NCI-H146 (cell line): ENCODE measurements at regions not wholly inside any gene's neighbourhood (a gene's known extent, or its start where the extent isn't known, plus 50 kb on each side); places are given as distances from the start of the nearest gene placed in this dataset.

Source experiments
- DNase-seq: peaks from one replicate; lab custom pipeline; 2025; lab: John Stamatoyannopoulos, UW

DNA sequence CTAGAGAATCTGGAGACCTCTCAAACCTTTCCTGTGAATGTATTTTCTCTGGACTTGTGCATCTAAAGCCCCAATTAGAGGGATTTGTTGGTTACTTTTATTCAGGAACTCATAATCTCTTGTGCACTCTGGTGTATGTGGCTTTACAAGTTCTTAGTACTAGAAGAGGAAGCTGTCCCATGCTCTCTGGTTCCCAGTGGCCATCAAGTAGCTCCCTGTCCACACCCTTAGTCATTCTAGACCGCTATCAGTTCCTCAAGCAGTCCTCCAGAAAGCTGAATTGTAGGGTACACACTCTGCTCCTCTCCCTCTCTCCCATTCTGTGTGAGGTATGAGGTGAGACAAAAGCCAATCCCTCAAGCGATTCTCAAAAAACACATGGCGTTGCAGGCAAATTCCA lies 470.3 kb downstream of the PTPRC start:
- DNase-seq: no peak

DNA sequence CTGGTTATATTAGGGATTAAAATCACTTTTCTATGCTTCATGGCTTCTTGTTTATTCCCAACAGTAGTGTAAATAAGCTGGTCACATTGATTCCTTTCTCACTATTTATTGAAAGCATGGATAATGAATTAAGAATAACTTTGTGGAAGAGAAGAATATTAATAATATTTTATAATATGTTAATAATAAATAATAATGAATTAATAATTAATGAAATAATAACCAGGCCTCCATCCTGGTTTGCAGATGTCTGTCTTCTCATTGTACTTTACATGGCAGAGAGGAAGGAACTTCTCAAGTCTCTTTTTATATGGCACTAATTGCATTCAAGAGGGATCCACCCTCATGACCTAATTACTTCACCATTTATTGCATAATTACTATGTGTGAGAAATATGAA lies 473.5 kb downstream of the PTPRC start:
- DNase-seq: no peak

DNA sequence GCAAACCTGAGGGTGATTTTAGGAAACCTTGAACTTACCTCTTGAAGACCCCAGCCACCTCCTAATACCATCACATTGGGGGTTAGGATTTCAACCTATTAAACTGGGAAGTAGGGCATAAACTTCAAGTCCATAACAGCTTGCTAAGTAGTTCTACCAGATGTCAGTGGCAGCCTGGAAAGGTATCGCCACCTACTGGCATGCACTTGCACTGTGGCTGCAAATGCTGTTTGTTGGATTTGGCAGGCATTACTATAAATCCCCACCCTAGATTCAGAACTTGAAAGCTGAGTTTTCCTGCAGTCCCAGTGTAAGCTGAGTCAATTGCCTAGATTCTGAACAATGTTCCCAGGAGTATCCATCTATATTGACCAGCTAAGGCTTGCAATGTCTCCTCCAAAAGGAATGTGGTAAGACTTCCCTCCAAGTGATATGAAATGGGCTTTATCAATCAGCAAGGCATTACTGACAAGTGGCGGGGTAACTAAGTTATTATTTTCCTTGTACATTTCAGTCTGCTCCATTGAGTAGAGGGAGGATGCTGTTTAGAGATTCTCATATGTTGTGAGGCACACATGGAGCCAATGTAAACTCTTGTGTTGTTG lies 474.5 kb downstream of the PTPRC start:
- DNase-seq: peak; percentile 22

DNA sequence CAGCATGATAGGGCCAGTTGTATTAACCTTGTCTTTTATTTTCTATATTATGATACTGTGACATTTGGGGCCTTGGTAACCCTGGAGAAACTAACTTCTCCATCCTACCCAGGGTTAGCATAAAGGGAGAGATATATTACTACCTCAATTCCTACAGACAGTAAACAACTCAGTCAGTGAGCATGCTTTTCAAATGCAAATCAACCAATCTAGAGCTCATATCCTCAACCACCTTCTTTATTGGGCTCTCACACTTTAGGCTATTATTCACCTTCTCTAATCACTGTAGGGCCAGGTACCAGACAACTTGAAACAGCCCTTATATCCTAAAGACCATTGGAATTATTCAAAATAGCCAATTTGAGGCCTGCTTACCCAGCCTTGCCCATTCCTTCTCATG lies 477.6 kb downstream of the PTPRC start:
- DNase-seq: no peak

DNA sequence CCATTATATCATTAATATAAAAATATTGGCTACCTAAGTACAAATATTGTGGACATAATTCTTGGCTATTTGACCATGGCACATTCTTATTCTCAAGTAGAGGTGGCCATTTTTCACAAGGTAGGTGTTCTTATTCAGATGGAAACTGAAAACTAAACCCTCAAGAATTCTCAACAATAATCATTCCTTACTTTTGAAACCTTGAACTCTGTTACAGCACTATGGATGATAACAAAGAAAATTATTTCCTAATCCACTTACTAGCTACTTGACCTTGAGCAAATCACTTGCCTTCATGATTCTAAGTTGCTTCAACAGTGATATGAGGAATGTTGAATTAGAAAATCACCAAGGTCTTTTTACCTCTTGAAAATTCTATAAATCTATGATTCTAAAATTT lies 482.2 kb downstream of the PTPRC start:
- DNase-seq: no peak

DNA sequence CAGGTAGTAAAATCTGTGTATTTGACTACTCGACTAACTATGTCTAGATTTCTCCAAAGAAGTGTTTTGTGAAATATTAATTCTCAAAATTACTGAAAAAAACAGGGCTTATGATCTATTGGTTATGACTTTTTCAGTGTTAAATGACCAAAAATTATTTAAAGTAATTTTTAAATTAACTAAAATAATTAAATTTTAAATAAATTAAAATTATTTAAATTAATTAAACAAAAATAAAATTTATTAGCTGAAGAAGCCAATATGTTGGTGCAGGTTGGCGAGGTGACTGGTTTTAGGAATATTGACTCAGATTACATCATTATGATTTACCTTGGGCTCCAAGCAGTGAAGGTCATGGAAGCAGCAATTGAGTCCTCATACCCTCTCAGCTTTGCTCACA lies 483.2 kb downstream of the PTPRC start:
- DNase-seq: no peak

DNA sequence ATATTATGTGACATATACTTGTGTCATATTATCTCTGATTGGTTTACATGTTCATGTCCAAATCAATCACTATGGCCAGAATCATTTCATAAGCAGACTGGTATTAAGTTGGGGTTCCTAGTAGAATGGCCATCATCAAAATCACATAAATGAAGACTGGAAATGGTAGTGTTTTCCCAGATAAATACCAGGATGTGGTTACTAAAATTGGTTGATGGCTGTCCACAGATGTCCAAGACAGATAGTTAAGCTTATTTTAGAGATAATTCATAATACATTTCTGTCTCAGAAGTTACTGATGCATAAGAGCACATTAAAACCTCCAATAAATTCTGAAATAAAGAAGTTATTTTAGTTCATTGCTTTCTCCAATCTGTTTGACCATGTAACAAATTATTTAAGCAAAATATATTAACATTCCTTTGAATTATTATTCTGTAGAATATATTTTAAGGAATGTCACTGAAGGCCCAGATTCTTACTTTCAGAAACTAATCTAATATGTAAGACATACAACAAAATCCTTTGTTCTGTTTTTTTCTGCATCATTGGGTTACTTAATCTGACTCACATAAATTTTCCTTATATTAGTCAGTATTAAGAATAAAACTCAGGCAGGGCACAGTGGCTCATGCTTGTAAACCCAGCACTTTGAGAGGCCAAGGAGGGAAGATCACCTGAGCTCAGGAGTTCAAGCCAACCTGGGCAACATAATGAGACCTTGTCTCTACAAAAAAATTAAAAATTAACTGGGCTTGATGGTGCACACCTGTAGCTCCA lies 483.9 kb downstream of the PTPRC start:
- DNase-seq: no peak

DNA sequence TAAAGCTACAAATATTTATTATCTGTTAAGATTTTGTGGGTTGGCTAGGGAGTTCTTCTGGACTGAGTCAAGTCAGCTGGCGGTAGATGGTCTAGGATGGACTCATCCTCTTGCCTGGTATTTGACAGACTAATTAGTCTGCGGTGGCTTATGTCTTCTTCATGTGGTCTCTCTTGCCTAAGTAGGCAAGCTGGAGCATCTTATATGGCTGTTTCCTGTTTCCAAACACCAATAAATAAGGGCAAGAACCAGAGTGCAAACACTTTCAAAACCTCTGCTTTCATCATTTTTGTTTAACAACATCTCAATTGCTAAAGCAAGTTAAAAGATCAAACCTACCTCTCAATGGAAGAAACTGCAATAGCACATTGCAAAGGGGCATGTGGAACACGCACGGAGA lies 484.8 kb downstream of the PTPRC start:
- DNase-seq: no peak

DNA sequence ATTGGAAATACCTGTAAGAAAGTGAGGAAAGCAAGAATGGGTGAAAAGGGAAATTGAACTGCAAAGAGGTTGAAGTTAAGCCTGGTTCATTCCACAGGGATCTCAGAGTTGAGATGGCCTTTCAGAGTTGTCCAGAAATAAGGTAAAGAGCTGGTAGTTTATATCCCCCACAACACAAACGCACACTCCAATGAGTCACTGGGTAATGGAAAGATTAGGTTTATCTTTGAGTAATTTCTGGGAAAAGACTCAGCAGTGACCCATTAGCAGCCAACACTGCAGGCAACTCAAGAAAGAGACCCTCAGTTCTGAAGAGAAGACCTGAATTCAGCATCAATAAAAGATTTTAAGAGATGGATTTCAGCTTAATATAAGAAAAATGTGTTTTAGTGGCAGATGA lies 485.5 kb downstream of the PTPRC start:
- no peak for DNase-seq

DNA sequence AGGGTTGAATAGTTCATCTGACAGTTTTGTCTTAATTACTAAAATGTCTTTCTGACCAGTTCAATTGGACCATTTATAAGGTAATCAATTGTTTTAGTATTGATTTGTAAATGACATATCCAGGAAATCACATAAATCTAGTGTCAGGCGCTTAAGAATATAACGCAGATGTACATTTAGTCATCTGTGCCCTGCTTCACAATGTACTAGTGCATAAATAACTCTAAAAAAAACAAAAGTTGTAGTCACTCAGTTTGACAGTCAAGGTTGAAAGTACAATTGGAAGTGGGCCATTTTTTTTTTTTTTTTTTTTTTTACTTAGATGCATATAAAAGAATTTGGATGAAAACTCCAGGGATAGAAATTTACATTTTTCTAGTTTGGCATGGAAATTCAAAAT lies 490.4 kb downstream of the PTPRC start:
- no peak for DNase-seq

DNA sequence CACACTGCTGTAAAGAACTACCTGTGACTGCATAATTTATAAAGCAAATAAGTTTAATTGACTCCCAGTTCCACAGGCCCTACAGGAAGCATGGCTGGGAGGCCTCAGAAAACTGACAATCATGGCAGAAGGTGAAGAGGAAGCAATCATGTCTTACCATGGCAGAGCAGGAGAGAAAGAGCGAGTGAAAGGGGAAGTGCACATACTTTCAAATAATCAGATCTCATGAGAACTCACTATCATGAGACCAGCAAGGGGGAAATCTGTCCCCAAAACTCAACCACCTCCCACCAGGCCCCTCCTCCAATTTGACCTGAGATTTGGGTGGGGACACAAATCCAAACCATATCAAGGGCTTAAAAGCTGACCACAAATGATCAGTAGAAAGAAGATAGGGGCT lies 493.2 kb downstream of the PTPRC start:
- no peak for DNase-seq

DNA sequence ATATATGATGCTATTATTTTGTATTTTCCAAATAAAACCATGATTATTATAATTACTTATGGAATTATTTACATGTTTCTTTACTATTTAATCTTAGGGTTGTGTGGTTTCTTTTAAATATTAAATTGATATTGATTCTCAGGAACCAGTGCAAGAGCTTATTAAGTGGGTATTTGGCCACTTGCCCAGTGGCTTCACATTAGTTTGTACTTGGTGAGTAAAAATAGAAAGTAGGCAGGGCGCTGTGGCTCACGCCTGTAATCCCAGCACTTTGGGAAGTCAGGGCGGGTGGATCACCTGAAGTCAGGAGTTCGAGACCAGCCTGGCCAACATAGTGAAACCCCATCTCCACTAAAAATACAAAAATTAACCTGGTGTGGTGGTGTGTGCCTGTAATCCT lies 497.1 kb downstream of the PTPRC start:
- peak; percentile 0 for DNase-seq

DNA sequence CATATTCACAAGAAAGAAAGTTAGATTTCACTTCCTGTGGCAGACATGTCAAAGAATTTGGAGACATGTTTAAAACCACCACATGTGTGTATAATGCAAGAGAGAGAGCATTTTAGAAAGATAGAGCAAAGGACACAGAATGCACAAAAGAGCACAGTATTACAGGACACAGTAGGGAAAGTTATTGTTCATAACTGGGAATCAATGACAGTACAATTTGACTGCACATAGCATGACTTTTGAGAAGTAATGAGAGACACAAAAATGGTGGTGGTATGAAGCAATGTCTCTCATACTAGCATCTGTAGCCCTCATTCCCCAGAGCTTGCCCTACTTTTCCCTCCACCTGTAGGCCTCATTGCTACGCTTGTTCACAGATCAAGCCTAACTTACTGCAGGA lies 499.2 kb downstream of the PTPRC start:
- DNase-seq: no peak

DNA sequence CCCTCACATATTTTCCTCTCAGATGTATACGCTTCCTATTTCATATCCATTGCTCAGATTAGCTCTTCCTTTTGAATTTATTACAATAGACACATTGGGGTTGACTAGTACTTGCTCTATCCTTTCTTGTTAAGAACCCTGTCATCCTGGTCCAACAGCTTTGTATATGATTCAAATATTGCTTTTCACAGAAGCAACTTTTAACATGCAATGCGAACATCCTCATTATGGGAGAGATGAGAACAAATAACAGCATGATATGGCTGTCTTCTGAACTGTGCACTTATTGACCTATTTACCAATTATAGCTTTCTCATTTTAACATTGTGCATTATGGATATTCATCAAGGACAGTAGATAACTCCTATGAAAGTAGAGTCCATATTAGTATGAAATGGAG lies 510.8 kb downstream of the PTPRC start:
- no peak for DNase-seq

DNA sequence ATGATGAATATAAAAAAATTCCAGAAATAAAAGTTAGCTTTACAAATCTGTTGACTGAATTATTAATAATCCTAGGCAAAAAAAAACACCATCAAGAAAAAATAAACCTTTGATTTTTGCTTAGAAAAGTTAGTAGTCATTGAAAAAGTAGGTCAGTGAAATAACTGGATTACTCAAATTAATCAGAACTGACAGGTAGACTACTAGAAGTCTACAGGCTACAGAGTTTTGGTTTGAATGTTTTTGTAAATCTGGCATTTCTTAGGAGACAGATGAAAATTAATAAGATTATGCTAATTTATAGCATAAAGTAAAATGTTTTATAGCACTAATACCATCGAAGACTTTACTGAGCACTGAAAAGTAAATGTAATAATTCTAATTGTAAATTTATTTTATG lies 511.9 kb downstream of the PTPRC start:
- no peak for DNase-seq

DNA sequence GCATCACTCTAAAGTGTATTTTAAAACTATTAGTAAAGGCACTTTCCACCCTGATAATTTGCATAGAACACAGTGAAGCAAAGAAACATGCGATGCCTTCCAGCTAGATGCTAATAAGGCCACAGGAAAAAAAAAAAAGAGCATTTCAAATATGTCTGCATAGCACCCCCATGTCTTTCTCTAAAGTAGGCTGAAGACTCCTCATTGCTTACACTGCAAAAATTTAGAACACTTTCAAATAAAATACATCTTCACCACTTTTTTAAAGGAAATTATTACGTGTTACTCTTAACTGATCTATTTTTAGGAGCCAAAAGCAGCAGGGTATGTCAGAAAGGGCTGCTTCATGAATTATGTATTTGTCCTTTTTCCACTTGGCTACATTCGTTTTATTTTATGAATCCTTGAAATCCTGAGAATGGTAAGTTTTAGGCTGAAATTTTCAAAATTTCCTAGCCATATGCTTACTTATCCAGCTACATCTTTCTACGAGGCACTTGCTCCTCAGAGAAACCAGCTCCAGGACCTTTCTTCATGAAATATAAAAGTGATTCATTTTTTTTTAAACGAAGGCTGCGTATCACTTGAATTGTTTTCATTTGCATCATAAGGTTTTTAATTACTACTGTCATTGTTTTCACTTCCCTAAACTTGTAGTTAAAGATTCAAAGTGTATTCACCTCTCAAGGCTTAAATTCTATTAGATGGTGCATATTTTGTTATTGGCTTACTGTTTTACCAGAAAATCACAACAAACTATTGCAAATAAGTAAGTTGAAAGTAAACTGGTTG lies 513.0 kb downstream of the PTPRC start:
- no peak for DNase-seq

DNA sequence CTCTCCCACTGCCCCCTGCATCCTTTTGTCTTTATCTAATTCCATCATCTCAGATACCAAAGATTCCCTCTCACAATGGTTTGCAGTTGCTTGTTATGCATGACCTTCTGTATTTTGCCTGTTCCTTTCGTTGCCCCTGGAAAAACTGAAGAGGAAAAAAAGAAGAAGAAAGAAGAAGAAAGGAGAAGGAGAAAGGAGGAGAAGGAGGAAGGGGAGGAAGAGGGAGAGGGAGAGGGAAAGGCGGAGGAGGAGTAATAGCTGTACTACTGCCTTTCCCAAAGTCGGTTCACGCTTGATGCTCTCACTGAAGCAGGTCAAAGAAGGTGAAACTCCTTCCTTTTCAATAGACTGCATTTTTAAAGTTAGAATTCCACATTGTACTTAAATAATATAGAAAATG lies 513.8 kb downstream of the PTPRC start:
- DNase-seq: no peak

DNA sequence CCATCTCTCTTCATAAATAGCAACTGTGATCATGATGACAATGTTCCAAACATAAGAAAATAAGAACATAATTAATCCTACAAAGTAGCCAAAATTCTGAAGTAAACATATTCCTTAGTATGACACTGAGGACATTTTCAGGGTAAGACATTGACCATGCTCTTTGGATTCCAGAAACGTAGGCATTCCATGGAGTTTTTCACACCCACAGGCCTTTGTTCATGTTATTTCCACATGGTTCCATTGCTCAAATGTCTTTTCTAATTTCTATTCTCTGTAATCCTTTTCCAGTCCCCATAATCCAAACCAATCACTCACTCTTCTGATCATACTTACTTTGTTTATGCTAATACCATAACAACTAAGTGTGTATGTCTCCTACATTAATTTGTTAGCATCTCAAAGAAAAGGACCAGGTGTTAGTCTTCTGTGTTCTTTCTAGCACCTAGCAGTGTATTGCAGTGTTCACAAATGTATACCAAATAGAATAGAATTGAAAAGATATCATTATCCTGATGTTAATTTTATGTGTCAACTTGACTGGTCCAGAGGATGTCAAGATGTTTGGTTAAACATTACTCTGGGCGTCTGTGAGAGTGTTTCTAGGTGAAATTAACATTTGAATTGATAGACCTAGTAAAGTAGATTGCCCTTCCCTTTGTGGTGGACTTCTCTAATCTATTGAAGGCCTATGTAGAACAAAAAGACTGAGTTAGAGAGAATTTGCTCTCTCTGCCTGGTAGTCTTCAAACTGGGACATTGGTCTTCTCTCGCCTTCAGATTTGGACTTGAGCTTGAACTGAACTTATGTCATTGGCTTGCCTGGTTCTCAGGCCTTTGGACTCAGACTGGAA lies 516.6 kb downstream of the PTPRC start:
- DNase-seq: no peak

DNA sequence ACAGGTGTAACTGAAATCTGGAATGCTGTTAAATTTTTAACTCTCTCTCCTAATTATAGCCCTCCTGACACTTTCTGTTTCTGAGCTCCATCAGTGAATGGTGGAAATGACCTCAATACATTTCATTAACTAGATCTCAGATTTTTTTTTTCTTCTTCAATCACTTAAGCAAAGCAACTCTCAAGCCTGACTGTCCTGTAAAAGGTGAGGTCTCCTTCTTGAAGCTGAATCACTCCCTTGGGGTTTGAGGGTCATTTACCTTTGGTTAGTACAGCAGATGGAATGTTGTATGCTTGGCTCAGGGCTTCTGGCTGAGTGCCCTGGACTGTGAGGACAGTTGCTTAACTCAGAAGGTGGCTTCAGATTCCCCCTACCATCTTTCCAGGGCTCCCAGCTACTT lies 518.7 kb downstream of the PTPRC start:
- no peak for DNase-seq

DNA sequence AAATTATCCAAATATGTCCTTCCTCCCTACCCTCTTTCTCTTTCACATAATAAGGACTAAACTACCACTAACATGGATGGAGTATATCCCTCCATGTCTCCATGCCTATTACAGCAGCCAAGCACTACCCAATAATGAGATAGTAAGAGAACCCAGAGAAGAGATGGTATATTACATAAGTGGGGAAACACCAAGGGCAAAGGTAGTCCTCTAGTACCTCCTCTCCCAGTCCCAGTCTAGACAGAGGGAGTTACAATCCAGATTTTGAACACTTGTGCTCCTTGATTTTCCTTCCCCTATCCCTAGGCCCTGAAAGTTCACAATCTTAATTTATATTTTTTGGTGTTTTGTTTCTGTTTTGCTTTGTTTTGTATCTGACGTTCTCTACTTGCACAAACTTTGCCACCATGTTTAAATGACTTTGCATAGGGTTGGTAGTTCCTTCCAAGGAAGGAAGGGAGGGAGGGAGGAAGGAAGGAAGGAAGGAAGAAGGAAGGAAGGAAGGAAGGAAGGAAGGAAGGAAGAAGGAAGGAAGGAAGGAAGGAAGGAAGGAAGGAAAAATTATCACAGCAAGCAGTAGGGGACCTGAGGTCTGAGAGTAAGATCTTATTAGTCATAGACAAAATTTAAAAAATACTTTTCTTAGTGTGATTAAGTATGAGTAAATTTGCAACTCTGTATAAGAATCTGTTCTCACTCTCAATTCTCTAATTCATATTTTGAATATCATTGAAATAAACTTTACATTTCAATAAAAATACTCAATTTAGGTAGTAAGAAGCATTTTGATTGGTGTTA lies 521.9 kb downstream of the PTPRC start:
- DNase-seq: no peak

DNA sequence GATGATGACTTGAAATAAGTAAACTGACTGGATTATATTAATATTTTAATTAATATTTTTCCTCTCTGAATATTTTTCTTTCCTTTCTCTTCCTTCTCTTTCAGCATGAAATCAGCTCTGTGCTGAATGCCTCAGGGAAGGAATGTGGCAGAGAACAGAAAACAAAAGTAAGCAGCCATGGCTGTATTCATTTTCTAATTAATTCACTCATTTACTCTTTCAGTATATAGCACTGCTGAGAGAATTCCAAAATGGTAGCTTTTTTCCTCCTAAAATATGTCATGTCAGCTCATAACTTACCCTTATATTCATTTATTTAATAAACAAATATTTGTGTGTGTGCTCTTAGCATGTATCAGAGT lies 522.5 kb downstream of the PTPRC start:
- DNase-seq: no peak
